Limb (tissue), 2 donors: ENCODE measurements at regions not wholly inside any gene's neighbourhood (a gene's known extent, or its start where the extent isn't known, plus 50 kb on each side); places are given as distances from the start of the nearest gene placed in this dataset.

ENCODE experiments used
- DNase-seq, 2 donors: peaks; one replicate each; pipeline ENCODE4 v3.0.0-alpha.2; 2016; ENCODE audit errors: extremely low spot score in 2 of 2

- DNase-seq: no peak
Measured at GRCh38 chr15:29456964-29457363, 187.3 kb upstream of the NSMCE3 start.

GRCh38 chr15:29456255-29456654 is 186.6 kb upstream of the NSMCE3 start:
- no peak for DNase-seq

GRCh38 chr15:29455530-29455929 is 185.9 kb upstream of the NSMCE3 start:
- DNase-seq: no peak

- no peak for DNase-seq
Measured at GRCh38 chr15:29455055-29455454, 185.4 kb upstream of the NSMCE3 start.

GRCh38 chr15:29454506-29454905 is 184.9 kb upstream of the NSMCE3 start:
- DNase-seq: peak in 1 of 2 donors; percentile 15

GRCh38 chr15:29452881-29453731 is 183.5 kb upstream of the NSMCE3 start:
- peak in 1 of 2 donors; percentile 17 for DNase-seq

- no peak for DNase-seq
Measured at GRCh38 chr15:29451201-29451781, 181.7 kb upstream of the NSMCE3 start.

- peak; percentile 15 to 61 for DNase-seq
Measured at GRCh38 chr15:29449136-29449535, 179.5 kb upstream of the NSMCE3 start.

- DNase-seq: no peak
Measured at GRCh38 chr15:29448320-29448719, 178.7 kb upstream of the NSMCE3 start.

- no peak for DNase-seq
Measured at GRCh38 chr15:29446480-29446879, 176.9 kb upstream of the NSMCE3 start.

- DNase-seq: no peak
Measured at GRCh38 chr15:29442532-29442931, 172.9 kb upstream of the NSMCE3 start.

GRCh38 chr15:29440541-29440940 is 170.9 kb upstream of the NSMCE3 start:
- DNase-seq: no peak

- DNase-seq: no peak
Measured at GRCh38 chr15:29438703-29439055, 169.1 kb upstream of the NSMCE3 start.

- no peak for DNase-seq
Measured at GRCh38 chr15:29437888-29438702, 168.5 kb upstream of the NSMCE3 start.

- DNase-seq: no peak
Measured at GRCh38 chr15:29435811-29436210, 166.2 kb upstream of the NSMCE3 start.

GRCh38 chr15:29434280-29434679 is 164.7 kb upstream of the NSMCE3 start:
- DNase-seq: no peak

GRCh38 chr15:29433507-29434248 is 164.1 kb upstream of the NSMCE3 start:
- no peak for DNase-seq

- DNase-seq: no peak
Measured at GRCh38 chr15:29433050-29433318, 163.4 kb upstream of the NSMCE3 start.

GRCh38 chr15:29432191-29433049 is 162.8 kb upstream of the NSMCE3 start:
- DNase-seq: no peak

GRCh38 chr15:29430831-29431230 is 161.2 kb upstream of the NSMCE3 start:
- no peak for DNase-seq

GRCh38 chr15:29430124-29430523 is 160.5 kb upstream of the NSMCE3 start:
- no peak for DNase-seq
